ENCODE measurements at regions not wholly inside any gene's neighbourhood (a gene's known extent, or its start where the extent isn't known, plus 50 kb on each side); places are given as distances from the start of the nearest gene placed in this dataset.

GRCh38 chr5:98349251-98349989 lies 424.0 kb upstream of the RGMB start:
- Histone ChIP-seq H4K20me1 (ENCODE audit: insufficient read depth, low read length) (no peaks in the 10 kb centered on the region), H3K9ac (ENCODE audit: low read length) (no peak overlapping the region), H3K9me3 (ENCODE audit: low read length) (0 out of 2 replicates have a peak, but pooled peaks cover 3% of the 10 kb centered on the region), H3K36me3 (ENCODE audit: insufficient read depth, low read length) (no peaks in the 10 kb centered on the region), H3F3A (ENCODE audit: insufficient read depth, low read length) (no peaks in the 10 kb centered on the region), H2AFZ (ENCODE audit: low read length) (no peak overlapping the region), H3K27me3 (ENCODE audit: insufficient read depth, low read length) (no peaks in the 10 kb centered on the region), H3K79me2 (ENCODE audit: insufficient read depth, low read length) (no peaks in the 10 kb centered on the region), H3K4me3 (ENCODE audit: low read depth, low read length, poor library complexity, severe bottlenecking) (no peak overlapping the region), H3K4me2 (ENCODE audit: low read length) (no peak overlapping the region), H3K4me1 (ENCODE audit: insufficient read depth, low read length, severe bottlenecking) (no peaks in the 10 kb centered on the region), H3K9me2 (ENCODE audit: low read depth, low read length) (no peaks in the 10 kb centered on the region), H3K27ac (ENCODE audit: low read depth, low read length, poor library complexity, severe bottlenecking) (no peak overlapping the region)
- TF ChIP-seq EZH2 (IDR thresholded peaks at IDR 0.05; ENCODE audit: borderline replicate concordance, low read length) (no peak), CTCF (IDR thresholded peaks at IDR 0.05; ENCODE audit: low read length) (peak; percentile 73)

GRCh38 chr5:98349990-98350365 lies 423.5 kb upstream of the RGMB start:
- H3F3A ChIP-seq (ENCODE audit: insufficient read depth, low read length) = no peaks in the 10 kb centered on the region
- H2AFZ ChIP-seq (ENCODE audit: low read length) = no peak overlapping the region
- no peaks in the 10 kb centered on the region for H3K36me3 ChIP-seq (ENCODE audit: insufficient read depth, low read length)
- H3K4me3 ChIP-seq (ENCODE audit: low read depth, low read length, poor library complexity, severe bottlenecking) = no peak overlapping the region
- H3K79me2 ChIP-seq (ENCODE audit: insufficient read depth, low read length) = no peaks in the 10 kb centered on the region
- no peak overlapping the region for H3K4me2 ChIP-seq (ENCODE audit: low read length)
- no peaks in the 10 kb centered on the region for H3K4me1 ChIP-seq (ENCODE audit: insufficient read depth, low read length, severe bottlenecking)
- H3K27ac ChIP-seq (ENCODE audit: low read depth, low read length, poor library complexity, severe bottlenecking) = no peak overlapping the region
- H4K20me1 ChIP-seq (ENCODE audit: insufficient read depth, low read length) = no peaks in the 10 kb centered on the region
- no peaks in the 10 kb centered on the region for H3K27me3 ChIP-seq (ENCODE audit: insufficient read depth, low read length)
- no peaks in the 10 kb centered on the region for H3K9me2 ChIP-seq (ENCODE audit: low read depth, low read length)
- no peak for TF ChIP-seq EZH2 (IDR thresholded peaks at IDR 0.05; ENCODE audit: borderline replicate concordance, low read length)
- no peak for TF ChIP-seq CTCF (IDR thresholded peaks at IDR 0.05; ENCODE audit: low read length)
- no peak overlapping the region for H3K9ac ChIP-seq (ENCODE audit: low read length)
- 0 out of 2 replicates have a peak, but pooled peaks cover 3% of the 10 kb centered on the region for H3K9me3 ChIP-seq (ENCODE audit: low read length)

- no peak overlapping the region for H3K9ac ChIP-seq (ENCODE audit: low read length)
- H3K79me2 ChIP-seq (ENCODE audit: insufficient read depth, low read length) = no peaks in the 10 kb centered on the region
- no peaks in the 10 kb centered on the region for H3K9me2 ChIP-seq (ENCODE audit: low read depth, low read length)
- H3K4me3 ChIP-seq (ENCODE audit: low read depth, low read length, poor library complexity, severe bottlenecking) = no peak overlapping the region
- no peaks in the 10 kb centered on the region for H3K4me1 ChIP-seq (ENCODE audit: insufficient read depth, low read length, severe bottlenecking)
- no peak overlapping the region for H3K27ac ChIP-seq (ENCODE audit: low read depth, low read length, poor library complexity, severe bottlenecking)
- no peak overlapping the region for H2AFZ ChIP-seq (ENCODE audit: low read length)
- H3K36me3 ChIP-seq (ENCODE audit: insufficient read depth, low read length) = no peaks in the 10 kb centered on the region
- H3K4me2 ChIP-seq (ENCODE audit: low read length) = no peak overlapping the region
- H3F3A ChIP-seq (ENCODE audit: insufficient read depth, low read length) = no peaks in the 10 kb centered on the region
- H3K9me3 ChIP-seq (ENCODE audit: low read length) = 0 out of 2 replicates have a peak, but pooled peaks cover 3% of the 10 kb centered on the region
- no peak for TF ChIP-seq CTCF (IDR thresholded peaks at IDR 0.05; ENCODE audit: low read length)
- no peak for TF ChIP-seq EZH2 (IDR thresholded peaks at IDR 0.05; ENCODE audit: borderline replicate concordance, low read length)
- no peaks in the 10 kb centered on the region for H3K27me3 ChIP-seq (ENCODE audit: insufficient read depth, low read length)
- H4K20me1 ChIP-seq (ENCODE audit: insufficient read depth, low read length) = no peaks in the 10 kb centered on the region
Measured at GRCh38 chr5:98354922-98355321, 418.5 kb upstream of the RGMB start.

Data from OCI-LY1 (cell line).